GM12874 (cell line): ENCODE measurements at regions not wholly inside any gene's neighbourhood (a gene's known extent, or its start where the extent isn't known, plus 50 kb on each side); places are given as distances from the start of the nearest gene placed in this dataset.

Experiments used
- CTCF ChIP-seq: IDR thresholded peaks from 2 replicates; pipeline ENCODE4 v1.5.1; 2011; ENCODE audit warnings: low read depth, mild to moderate bottlenecking, control low read depth, low read length, moderate library complexity; ENCODE audit not compliant: insufficient read depth

- peak; percentile 15; the same call in 1 of the 2 replicates for TF ChIP-seq CTCF
Measured at GRCh38 chr5:79924936-79925893, 65.8 kb downstream of the MTX3 start.

GRCh38 chr5:79923431-79923830, 67.6 kb downstream of the MTX3 start:
- TF ChIP-seq CTCF, result no peak

- TF ChIP-seq CTCF, result no peak
Measured at GRCh38 chr5:79922626-79923025, 68.4 kb downstream of the MTX3 start.

GRCh38 chr5:79901631-79902030, 89.4 kb downstream of the MTX3 start:
- no peak for TF ChIP-seq CTCF

GRCh38 chr5:79898611-79899010, 92.5 kb downstream of the MTX3 start:
- no peak for TF ChIP-seq CTCF

GRCh38 chr5:79893976-79894375, 97.1 kb downstream of the MTX3 start:
- no peak for TF ChIP-seq CTCF

- TF ChIP-seq CTCF, result no peak
Measured at GRCh38 chr5:79893485-79893884, 97.6 kb downstream of the MTX3 start.
